ENCODE measurements at regions not wholly inside any gene's neighbourhood (a gene's known extent, or its start where the extent isn't known, plus 50 kb on each side); places are given as distances from the start of the nearest gene placed in this dataset.

GRCh38 chr5:20040901-20041300, 52.9 kb upstream of the CDH18 start:
- TF ChIP-seq CTCF (conservative IDR thresholded peaks at IDR 0.05) = no peak
- no peak for TF ChIP-seq ZFX (IDR thresholded peaks at IDR 0.05)

All from C4-2B (cell line).